ENCODE measurements at regions not wholly inside any gene's neighbourhood (a gene's known extent, or its start where the extent isn't known, plus 50 kb on each side); places are given as distances from the start of the nearest gene placed in this dataset.
"Not testable (repeated sequence)": the region's sequence is repeated elsewhere in the genome, so short reads cannot be mapped to it uniquely, and the experiment has no call there.

DNA sequence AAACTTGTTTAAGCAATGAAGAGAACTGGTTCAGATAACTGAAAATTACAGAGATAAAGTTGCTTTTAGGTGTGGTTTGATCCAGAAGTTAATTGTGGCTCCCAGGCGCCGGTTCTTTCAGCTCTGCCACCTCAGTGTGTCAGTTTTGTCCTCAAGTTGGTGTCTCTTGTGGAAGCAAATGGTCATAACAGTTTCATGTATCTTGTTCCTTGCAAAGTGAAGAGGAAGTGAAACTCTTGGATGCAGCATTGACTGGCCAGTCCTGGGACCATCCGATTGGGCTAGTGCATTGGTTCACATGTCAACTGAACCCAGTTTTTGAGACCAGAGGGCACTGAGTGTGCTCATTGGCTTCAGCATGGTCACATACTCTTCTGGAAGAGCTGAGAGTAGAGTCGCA is 181.4 kb upstream of the GRM7 start:
- no peaks in the 10 kb centered on the region for H3K27me3 ChIP-seq
- no peak for DNase-seq
- H3K36me3 ChIP-seq = no peaks in the 10 kb centered on the region
- TF ChIP-seq, protein P1, sequence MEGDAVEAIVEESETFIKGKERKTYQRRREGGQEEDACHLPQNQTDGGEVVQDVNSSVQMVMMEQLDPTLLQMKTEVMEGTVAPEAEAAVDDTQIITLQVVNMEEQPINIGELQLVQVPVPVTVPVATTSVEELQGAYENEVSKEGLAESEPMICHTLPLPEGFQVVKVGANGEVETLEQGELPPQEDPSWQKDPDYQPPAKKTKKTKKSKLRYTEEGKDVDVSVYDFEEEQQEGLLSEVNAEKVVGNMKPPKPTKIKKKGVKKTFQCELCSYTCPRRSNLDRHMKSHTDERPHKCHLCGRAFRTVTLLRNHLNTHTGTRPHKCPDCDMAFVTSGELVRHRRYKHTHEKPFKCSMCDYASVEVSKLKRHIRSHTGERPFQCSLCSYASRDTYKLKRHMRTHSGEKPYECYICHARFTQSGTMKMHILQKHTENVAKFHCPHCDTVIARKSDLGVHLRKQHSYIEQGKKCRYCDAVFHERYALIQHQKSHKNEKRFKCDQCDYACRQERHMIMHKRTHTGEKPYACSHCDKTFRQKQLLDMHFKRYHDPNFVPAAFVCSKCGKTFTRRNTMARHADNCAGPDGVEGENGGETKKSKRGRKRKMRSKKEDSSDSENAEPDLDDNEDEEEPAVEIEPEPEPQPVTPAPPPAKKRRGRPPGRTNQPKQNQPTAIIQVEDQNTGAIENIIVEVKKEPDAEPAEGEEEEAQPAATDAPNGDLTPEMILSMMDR (IDR thresholded peaks at IDR 0.05; ENCODE audit: low read depth, low read length) = no peak
- no peaks in the 10 kb centered on the region for H3K9me3 ChIP-seq
- no peaks in the 10 kb centered on the region for H3K4me1 ChIP-seq
- H3K4me3 ChIP-seq (ENCODE audit: low read depth, low read length) = no peak overlapping the region

DNA sequence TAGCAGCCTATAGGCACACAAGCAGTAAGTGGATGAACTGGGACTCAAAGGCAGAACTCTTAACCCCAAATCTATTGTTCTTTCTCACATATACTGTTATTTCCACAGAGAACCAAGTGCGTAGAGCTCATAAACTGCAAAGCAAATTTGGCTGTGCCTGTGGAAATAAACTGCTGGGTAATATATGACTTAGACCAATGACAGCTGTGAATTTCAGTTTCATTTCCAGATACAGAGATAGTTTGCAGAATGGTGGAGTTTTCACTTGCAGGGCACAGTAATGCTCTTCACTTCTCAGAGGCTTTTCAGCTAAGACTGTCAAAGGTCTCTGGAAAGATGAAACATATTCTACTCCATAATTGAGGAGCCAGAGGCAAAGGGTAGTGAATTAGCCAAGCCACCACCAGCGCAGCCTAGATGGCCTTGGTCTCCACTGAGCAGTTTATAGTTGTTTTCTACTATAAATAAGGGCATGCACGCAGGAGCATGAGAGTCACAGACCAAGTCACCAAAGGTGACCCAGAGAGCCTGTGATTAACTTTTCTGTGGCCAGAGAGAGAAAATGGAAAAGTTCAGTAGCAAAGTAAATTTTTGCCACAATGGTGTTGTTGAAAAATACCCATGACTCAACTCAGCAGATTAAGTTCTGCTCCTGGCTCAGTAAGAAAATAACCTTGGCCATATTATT is 180.7 kb upstream of the GRM7 start:
- Histone ChIP-seq H3K4me1 (no peaks in the 10 kb centered on the region), H3K9me3 (no peaks in the 10 kb centered on the region), H3K36me3 (no peaks in the 10 kb centered on the region), H3K27me3 (no peaks in the 10 kb centered on the region), H3K4me3 (ENCODE audit: low read depth, low read length) (no peak overlapping the region)
- TF ChIP-seq, protein P1 (IDR thresholded peaks at IDR 0.05; ENCODE audit: low read depth, low read length) = no peak
- no peak for DNase-seq

- Histone ChIP-seq H3K4me3 (ENCODE audit: low read depth, low read length) (no peak overlapping the region), H3K36me3 (no peaks in the 10 kb centered on the region), H3K9me3 (no peaks in the 10 kb centered on the region), H3K4me1 (no peaks in the 10 kb centered on the region), H3K27me3 (no peaks in the 10 kb centered on the region)
- TF ChIP-seq, protein P1 (IDR thresholded peaks at IDR 0.05; ENCODE audit: low read depth, low read length) = no peak
- DNase-seq = no peak
Observed at GRCh38 chr3:6697285-6697684, 163.6 kb upstream of the GRM7 start.

- H3K9me3 ChIP-seq = no peaks in the 10 kb centered on the region
- TF ChIP-seq, protein P1 (IDR thresholded peaks at IDR 0.05; ENCODE audit: low read depth, low read length) = no peak
- no peak for DNase-seq
- H3K36me3 ChIP-seq = no peaks in the 10 kb centered on the region
- no peaks in the 10 kb centered on the region for H3K4me1 ChIP-seq
- H3K27me3 ChIP-seq = no peaks in the 10 kb centered on the region
- H3K4me3 ChIP-seq (ENCODE audit: low read depth, low read length) = no peak overlapping the region
Observed at GRCh38 chr3:6697722-6698121, 163.2 kb upstream of the GRM7 start.

GRCh38 chr3:6704817-6705216 is 156.1 kb upstream of the GRM7 start:
- not testable (repeated sequence) for H3K9me3 ChIP-seq; H3K4me3 ChIP-seq (ENCODE audit: low read depth, low read length); H3K27me3 ChIP-seq; H3K36me3 ChIP-seq; DNase-seq; H3K4me1 ChIP-seq

DNA sequence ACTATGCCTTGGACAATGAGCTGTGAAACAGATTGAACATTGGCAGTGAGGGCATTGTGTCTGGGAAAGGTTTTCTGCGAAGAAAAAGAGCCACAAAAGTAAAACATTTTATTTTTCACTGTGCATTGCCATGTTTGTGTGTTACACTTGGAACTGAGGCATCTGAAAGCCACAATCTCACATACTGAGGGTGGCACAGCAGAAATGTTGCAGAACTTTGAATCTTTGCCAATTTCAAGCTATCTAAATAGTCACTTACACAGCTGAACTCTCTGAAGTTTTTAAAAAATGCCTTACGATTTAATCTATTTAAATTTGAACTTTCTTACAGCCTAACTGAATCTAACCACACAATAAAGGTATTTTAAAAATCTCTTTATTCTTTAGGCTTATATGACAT is 154.1 kb upstream of the GRM7 start:
- H3K4me3 ChIP-seq (ENCODE audit: low read depth, low read length) = no peak overlapping the region
- no peak for DNase-seq
- no peaks in the 10 kb centered on the region for H3K9me3 ChIP-seq
- TF ChIP-seq, protein P1 (IDR thresholded peaks at IDR 0.05; ENCODE audit: low read depth, low read length) = no peak
- H3K36me3 ChIP-seq = no peaks in the 10 kb centered on the region
- no peaks in the 10 kb centered on the region for H3K27me3 ChIP-seq
- H3K4me1 ChIP-seq = no peaks in the 10 kb centered on the region
